ENCODE measurements at regions not wholly inside any gene's neighbourhood (a gene's known extent, or its start where the extent isn't known, plus 50 kb on each side); places are given as distances from the start of the nearest gene placed in this dataset.

- Histone ChIP-seq H3K27ac (ENCODE audit: control insufficient read depth, insufficient read depth, low read length) (no peak overlapping the region), H3K9ac (ENCODE audit: control insufficient read depth, extremely low read depth, insufficient read depth, low read length) (no peak overlapping the region), H3K9me1 (ENCODE audit: control insufficient read depth, extremely low read depth, insufficient read depth, low read length) (no peaks in the 10 kb centered on the region), H3K36me3 (ENCODE audit: control insufficient read depth in 2 of 2, extremely low read depth in 1 of 2, insufficient read depth in 2 of 2, low read length in 2 of 2) (no peaks in the 10 kb centered on the region), H3K79me2 (ENCODE audit: control insufficient read depth, insufficient read depth, low read length) (no peaks in the 10 kb centered on the region), H2AFZ (ENCODE audit: control insufficient read depth, low read length) (no peak overlapping the region), H3K4me3 (ENCODE audit: control insufficient read depth in 2 of 3, extremely low read depth in 1 of 3, insufficient read depth in 2 of 3, low read depth in 1 of 3, low read length in 3 of 3) (no peak overlapping the region), H3K27me3 (ENCODE audit: control insufficient read depth, extremely low read depth, insufficient read depth, low read length) (no peaks in the 10 kb centered on the region), H4K20me1 (ENCODE audit: control insufficient read depth, extremely low read depth, insufficient read depth, low read length) (no peaks in the 10 kb centered on the region), H3K4me1 (ENCODE audit: control insufficient read depth, extremely low read depth, insufficient read depth, low read length) (no peaks in the 10 kb centered on the region), H3K4me2 (ENCODE audit: control insufficient read depth, extremely low read depth, insufficient read depth, low read depth, low read length) (no peak overlapping the region), H3K9me3 (ENCODE audit: control insufficient read depth, low read depth, low read length) (peaks cover 2% of the 10 kb centered on the region)
- DNase-seq (ENCODE audit: low read depth, low spot score) (no peak), FAIRE-seq (no peak)
- dilution Hi-C loops (cut with MboI; ENCODE audit: extremely low pct_ligation_motif_present, low sequenced_read_pairs) = no loop called here
- TF ChIP-seq EZH2 (IDR thresholded peaks at IDR 0.05; ENCODE audit: low read length) = no peak
- TF ChIP-seq CTCF (optimal IDR thresholded peaks at IDR 0.05 in 1 of 3, IDR thresholded peaks at IDR 0.05 in 1 of 3, conservative IDR thresholded peaks at IDR 0.05 in 1 of 3; ENCODE audit: extremely low read depth in 1 of 3, insufficient read depth in 2 of 3, low read length in 3 of 3) = no peak
Observed at GRCh38 chr13:68473834-68474326, 1243.7 kb upstream of the PCDH9 start.

DNA sequence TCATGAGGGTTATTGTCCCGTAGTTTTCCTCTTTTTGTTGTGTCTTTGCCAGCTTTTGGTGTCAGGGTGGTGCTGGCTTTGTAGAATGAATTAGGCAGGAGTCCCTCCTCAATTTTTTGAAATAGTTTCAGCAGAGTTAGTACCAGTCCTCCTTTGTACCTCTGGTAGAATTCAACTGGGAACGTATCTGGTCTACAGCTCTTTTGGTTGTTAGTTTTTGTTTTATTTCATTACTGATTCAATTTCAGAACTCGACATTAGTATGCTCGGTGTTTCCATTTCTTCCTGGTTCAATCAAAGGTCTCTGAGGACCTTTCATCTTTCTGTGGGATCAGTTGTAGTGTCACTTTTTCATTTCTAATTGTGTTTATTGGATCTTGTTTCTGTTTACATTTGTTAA is 1237.0 kb upstream of the PCDH9 start:
- H3K9me3 ChIP-seq (ENCODE audit: control insufficient read depth, low read depth, low read length) = no peaks in the 10 kb centered on the region
- no peak overlapping the region for H3K27ac ChIP-seq (ENCODE audit: control insufficient read depth, insufficient read depth, low read length)

More for the DNA sequence above, 1237.0 kb upstream of the PCDH9 start:
- H3K4me1 ChIP-seq (ENCODE audit: control insufficient read depth, extremely low read depth, insufficient read depth, low read length) = no peaks in the 10 kb centered on the region
- no peak for FAIRE-seq
- H3K79me2 ChIP-seq (ENCODE audit: control insufficient read depth, insufficient read depth, low read length) = no peaks in the 10 kb centered on the region
- dilution Hi-C loops (cut with MboI; ENCODE audit: extremely low pct_ligation_motif_present, low sequenced_read_pairs) = no loop called here
- no peaks in the 10 kb centered on the region for H4K20me1 ChIP-seq (ENCODE audit: control insufficient read depth, extremely low read depth, insufficient read depth, low read length)
- no peak overlapping the region for H3K4me2 ChIP-seq (ENCODE audit: control insufficient read depth, extremely low read depth, insufficient read depth, low read depth, low read length)
- no peaks in the 10 kb centered on the region for H3K36me3 ChIP-seq (ENCODE audit: control insufficient read depth in 2 of 2, extremely low read depth in 1 of 2, insufficient read depth in 2 of 2, low read length in 2 of 2)
- no peak for DNase-seq (ENCODE audit: low read depth, low spot score)
- no peaks in the 10 kb centered on the region for H3K27me3 ChIP-seq (ENCODE audit: control insufficient read depth, extremely low read depth, insufficient read depth, low read length)
- no peak overlapping the region for H3K4me3 ChIP-seq (ENCODE audit: control insufficient read depth in 2 of 3, extremely low read depth in 1 of 3, insufficient read depth in 2 of 3, low read depth in 1 of 3, low read length in 3 of 3)
- H2AFZ ChIP-seq (ENCODE audit: control insufficient read depth, low read length) = no peak overlapping the region
- no peak for TF ChIP-seq EZH2 (IDR thresholded peaks at IDR 0.05; ENCODE audit: low read length)
- TF ChIP-seq CTCF (optimal IDR thresholded peaks at IDR 0.05 in 1 of 3, IDR thresholded peaks at IDR 0.05 in 1 of 3, conservative IDR thresholded peaks at IDR 0.05 in 1 of 3; ENCODE audit: extremely low read depth in 1 of 3, insufficient read depth in 2 of 3, low read length in 3 of 3) = no peak
- H3K9me1 ChIP-seq (ENCODE audit: control insufficient read depth, extremely low read depth, insufficient read depth, low read length) = no peaks in the 10 kb centered on the region
- no peak overlapping the region for H3K9ac ChIP-seq (ENCODE audit: control insufficient read depth, extremely low read depth, insufficient read depth, low read length)

Data from keratinocyte (primary cell).